ENCODE measurements at regions not wholly inside any gene's neighbourhood (a gene's known extent, or its start where the extent isn't known, plus 50 kb on each side); places are given as distances from the start of the nearest gene placed in this dataset.
"Not testable (repeated sequence)": the region's sequence is repeated elsewhere in the genome, so short reads cannot be mapped to it uniquely, and the experiment has no call there.

DNA sequence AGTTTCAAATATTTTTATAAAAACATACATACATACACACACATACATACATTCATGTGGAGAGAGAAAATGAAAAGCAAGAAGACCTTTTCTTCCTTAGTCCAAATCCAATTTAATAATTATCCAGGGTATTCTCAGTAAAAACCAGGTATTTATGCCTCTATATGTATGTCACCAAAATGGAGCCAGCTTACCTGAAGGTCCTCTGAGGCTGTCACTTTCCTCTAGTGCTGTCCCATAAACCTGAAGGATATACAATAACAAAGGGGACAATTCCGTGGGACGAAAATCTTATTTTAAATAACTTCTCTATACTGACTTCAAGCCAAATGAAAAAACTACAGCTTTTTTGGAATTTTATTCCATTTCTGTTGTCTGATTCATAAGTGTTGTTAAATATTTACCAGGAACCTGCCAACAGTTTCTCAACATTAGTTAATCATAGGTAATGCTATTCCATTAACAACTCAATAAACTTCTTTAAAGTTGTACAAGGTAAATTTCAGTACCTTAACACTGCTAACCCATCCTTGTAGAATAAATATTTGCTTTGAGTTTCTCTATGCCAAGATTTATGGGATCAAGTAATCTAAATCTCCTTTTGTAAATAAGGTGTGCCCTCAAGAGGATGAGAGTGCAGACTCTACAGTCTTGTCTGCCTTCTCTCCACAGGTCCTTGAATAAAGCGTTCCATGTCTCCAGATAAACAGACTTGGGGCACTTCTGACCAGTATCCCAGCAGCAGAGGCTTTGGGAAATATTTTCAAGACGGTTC lies 260.3 kb downstream of the AHR start:
- no peak for FAIRE-seq

DNA sequence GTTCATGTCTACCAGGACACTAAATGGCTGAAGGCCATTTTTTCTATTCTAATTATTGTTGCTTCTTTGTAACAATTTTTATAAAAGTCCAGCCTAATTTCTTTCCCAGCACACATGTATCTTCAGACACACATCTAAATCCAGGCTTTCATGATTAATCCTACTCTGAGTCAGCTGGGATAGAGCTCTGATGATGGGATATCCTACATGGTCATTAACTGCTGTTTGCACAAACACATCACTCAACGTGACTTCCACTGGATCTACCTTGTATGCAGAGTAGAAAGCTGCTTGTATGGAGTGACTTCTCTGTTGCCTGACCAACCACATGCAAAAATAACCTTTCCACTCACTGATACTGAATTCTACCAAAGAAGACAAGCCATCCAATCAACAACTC lies 260.9 kb downstream of the AHR start:
- FAIRE-seq, result no peak

DNA sequence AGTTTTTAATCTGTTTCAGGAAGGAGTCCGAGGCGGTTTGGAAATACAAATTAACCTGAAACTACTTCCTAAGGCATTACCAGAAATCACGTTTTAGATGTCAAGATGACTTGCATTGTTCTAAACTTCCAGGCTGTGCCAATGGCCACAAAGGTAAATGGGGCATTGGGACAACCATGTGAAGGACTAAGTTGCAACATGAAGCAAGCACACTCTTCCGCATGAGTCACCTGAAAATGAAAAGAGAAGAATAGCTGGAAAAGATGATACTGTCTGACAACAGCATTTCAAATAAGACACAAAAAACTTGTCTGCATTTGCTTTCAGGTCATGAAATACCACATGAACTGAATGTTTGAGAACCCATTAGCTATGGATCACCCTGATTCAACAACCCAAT lies 262.1 kb downstream of the AHR start:
- no peak for FAIRE-seq

DNA sequence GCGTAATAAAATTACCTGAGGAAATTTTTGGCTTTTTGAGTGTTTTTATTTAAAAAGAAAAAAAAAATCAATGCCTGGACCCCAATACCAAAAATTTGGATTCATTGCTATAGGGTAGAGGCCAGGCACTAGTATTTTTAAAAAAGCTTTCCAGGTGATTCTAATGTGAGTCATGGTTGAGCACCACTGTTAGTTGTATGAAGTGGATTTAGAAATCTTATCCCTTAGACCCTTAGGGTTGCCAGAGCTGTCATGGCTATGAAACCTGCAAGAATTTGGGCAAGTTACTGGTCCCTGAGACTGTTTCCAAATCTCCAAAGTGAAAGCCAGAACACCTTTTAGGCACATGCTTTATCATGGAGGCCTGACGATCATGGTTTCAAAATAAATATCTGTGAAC lies 262.5 kb downstream of the AHR start:
- no peak for FAIRE-seq

DNA sequence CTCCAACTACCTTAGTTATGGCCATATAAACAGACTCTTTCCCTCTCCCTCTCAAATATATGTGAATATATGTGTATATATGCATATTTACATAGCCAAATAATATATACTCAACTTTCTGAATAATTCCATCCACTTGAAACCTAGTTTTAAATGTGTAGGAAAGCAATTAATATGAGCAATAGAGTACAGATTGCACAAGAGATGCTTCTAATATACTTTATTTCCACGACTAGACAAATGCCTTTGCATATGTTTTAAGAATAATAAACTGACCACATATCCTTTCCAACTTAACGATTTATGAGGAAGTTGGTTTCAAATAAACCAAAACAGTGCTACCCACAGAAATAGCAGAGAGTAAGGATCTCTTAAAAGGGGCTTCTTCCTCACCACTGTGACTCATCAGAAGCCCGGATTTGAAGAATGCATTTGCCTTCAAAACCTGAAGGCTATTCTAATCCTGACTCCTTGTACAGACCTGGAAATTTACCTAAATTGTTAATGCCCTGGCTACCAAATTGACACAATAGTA lies 266.3 kb downstream of the AHR start:
- no peak for FAIRE-seq

DNA sequence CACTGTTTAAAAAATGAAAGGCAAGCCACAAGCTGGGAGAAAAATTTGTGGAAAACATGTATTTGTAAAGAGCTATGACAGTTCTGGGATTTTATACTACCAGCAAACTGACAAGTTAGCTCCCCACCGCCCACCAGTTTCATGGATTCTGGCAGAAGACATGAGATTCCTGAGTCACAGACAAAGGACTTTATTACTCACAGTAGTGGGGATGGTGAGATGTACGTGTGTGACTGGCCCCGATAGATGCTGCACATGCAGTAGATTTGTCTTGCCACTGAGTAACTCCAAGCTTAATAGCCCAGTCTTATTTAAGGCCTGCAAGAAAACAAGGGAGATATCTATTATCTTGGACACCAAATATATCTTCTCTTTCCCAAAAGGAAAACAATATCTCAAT lies 281.7 kb downstream of the AHR start:
- no peak for FAIRE-seq

DNA sequence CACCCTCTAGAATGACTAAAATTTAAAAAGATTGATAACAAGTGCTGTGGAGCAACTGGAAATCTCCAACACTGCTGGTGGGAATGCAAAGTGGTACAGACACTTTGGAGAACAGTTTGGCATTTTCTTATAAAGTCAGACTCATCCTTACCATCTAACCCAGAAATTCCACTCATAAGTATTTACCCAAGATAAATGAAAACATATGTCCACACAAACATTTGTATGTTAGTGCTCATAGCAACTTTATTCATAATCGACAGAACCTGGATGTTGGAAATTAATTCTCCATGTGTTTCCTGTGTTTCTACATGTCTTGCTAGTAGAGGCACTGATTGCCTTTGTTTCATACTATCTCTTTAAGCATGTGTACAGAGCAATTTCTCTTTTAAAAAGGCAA lies 282.4 kb downstream of the AHR start:
- FAIRE-seq, result no peak

DNA sequence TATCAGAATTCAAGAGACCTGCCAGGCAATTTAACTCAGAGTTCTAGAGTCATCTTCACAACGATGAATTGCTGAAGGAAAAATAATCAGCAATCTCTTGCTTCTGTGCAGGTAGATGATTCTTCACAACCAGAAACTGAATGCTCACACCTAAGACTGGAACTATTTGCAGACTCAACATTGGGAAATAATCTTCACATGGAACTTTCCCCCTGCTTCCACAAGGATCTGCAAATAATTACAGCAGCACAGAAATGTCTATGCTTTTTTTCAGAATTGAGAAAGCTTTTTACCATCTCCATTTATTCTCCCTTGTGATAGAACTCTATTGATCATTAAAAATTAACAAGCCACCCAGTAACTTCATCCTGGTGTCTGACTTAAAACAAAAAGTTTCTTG lies 282.8 kb downstream of the AHR start:
- no peak for FAIRE-seq

DNA sequence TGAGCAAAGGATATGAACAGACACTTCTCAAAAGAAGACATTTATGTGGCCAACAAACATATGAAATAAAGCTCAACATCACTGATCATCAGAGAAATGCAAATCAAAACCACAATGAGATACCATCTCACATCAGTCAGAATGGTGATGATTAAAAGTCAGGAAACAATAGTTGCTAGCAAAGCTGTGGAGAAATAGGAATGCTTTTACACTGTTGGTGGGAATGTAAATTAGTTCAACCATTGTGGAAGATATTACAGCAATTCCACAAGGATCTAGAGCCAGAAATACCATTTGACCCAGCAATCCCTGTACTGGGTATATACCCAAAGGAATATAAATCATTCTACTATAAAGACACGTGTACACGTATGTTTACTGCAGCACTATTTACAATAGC lies 284.2 kb downstream of the AHR start:
- FAIRE-seq, result not testable (repeated sequence)

DNA sequence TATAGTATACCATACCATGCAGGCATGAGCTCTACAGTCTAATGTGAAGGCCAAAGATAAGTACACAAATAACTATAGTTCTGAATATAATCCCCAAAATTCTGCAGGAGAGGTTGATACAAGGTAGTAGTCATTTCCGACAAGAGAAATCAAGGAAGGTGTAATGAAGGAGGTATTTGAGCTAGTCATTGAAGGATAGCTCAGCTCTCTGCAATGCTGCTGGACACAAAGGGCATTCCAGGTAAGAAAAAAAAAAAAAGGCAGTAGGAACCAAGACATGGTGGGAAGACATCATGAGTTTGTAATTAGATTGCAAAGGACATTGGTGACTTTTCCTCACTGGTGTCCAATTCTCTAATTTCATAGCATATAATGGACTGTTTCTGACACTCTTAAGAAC lies 285.3 kb downstream of the AHR start:
- FAIRE-seq, result no peak

DNA sequence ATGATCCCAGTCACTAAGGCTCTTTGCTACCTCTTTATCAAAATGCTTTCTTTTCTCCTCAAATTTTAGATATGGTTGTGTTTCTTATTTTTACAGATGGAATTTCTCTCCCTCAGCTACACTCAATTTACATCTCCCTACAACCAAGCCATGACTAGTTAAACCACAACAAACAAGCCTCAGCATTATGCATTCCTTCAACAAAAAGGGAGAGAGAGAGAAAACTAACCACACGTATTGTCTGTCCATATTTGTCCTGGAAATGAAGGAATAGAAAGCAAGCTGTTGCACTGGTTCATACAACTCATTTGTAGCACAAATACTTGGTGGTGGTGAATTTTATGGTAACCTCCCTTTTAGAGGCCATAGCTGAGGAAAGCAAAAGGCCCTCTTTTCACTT lies 286.4 kb downstream of the AHR start:
- no peak for FAIRE-seq

DNA sequence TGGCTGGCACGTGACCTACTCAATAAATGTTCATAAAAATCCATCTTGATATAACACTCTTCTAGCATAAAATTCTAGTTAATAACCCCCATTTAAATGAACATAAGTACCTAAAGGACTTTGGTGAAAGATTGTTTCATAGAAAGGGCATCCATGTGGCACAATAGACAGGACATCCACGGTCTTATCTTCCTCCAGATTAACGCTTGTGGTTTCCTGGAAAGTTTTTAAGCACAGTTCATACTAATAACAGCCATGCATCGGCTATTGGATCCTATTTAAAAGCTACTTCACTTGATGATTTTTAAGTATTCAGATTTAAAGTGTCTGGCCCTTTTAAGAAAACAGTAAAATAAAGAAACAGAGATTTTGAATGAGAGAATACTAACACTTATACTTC lies 288.3 kb downstream of the AHR start:
- FAIRE-seq, result no peak

DNA sequence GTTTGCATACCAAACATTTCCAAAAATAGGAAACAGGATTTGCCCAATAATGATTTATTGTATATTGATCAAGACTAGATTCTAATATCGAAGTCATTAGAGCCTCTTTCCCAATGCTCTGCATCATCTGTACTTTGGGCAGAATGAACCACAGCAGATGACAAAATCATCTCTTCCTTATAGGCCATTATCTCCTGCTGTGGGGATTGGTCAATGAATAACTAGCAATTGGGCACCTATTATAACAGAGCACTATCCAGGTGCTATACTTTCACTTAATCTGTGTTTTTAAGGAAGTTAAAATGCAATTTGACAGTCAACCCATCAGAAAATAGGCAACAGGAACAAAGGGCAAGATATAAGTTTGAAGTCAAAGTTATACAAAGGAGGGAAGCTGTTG lies 290.3 kb downstream of the AHR start:
- no peak for FAIRE-seq

DNA sequence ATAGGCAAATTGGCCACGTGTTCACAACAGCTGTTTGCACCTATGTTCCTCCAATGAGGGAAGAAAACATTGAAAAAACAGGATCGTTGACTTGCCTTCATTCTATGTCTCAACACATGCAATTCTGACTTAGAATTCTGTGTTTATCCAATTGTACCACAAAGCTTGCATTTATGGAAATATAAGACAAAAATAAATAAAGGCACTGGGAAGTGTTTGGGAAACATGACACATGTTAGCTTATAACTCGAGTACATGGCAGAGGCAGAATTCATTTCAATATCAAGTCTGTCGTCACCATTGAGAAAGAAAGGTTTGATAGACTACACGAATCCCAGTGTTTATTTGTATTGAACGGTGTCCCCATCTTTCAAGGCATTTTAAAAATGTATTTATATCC lies 291.2 kb downstream of the AHR start:
- FAIRE-seq, result no peak

DNA sequence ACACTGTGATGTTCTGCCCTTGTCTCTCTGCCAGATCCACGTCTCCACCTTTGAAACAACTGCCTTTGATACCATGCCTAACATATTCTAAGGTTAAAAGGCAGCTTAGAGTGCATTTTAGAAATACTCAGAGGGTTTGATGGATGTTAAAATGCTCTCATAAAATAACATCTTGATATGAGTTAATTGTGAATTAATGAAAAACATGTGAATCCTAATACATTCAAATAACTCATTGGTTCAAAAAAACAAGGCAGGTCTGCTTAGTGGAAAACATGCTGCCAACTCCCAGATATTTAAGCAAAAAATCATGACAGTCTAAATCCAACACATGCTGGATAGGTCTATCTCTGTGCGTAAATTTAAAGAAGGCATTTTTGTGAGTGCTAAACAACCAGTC lies 291.8 kb downstream of the AHR start:
- FAIRE-seq, result no peak

DNA sequence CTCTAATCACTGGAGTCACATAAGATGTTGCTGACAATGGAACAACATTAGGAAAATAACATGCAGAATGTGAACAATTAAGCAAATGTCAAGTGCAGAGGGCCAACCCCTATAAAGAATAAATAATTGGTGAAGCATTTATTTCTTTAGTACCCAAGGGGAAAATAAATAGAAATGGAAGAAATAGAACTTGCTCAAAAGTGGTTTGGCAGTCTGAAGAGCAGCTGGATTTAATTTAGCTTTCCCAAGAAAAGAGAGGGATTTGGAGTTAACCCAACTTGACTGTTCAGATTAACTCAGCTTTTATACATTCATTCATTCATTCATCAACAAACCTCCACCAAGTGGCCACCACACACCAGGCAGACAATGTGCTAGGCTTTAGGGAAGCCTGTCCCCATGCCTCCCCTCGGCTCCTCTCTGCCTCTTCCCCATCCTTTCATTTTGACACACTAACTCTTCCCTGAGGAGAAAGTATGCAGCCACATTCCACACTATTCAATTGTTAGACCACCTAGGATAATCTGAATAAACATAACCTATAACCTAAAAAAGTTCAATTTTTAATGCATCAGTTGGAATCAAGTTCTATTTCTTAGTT lies 295.5 kb downstream of the AHR start:
- peak; percentile 86 for FAIRE-seq

DNA sequence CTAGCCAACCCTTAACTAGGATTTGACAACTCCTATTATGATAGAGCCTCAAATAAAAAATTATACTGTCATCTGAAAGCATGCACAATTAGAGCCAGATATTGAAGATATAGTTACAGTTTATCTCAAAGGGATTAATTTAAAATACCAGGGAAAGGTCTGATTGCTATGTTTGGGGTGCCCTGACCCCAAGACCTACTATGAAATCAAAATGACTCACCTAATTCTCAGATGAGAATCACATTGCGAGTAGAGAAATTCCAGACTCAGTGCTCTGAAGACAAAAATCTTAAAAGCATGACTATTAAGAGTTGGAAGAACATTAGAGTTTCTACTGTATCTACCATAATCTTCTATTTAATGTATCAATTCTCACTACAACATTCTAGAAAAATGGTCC lies 297.1 kb downstream of the AHR start:
- no peak for FAIRE-seq

DNA sequence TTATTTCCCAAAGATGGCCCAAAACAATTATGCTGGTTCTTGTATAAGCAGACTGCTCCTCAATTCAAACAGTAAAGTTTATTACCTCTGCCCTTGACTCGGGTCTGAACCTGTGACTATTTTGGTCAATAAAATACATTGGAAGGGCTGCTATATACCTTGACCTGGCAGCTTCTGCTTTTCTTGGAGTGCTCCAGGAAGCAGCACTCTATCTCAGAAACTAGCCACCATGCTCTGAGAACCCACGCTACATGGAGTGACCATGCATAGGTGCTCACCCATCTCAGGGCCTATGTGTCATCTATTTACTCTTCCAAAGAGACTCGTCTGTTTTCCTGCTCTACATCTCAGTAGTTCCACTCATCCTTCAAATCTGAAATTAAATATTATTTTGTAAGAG lies 299.9 kb downstream of the AHR start:
- no peak for FAIRE-seq

DNA sequence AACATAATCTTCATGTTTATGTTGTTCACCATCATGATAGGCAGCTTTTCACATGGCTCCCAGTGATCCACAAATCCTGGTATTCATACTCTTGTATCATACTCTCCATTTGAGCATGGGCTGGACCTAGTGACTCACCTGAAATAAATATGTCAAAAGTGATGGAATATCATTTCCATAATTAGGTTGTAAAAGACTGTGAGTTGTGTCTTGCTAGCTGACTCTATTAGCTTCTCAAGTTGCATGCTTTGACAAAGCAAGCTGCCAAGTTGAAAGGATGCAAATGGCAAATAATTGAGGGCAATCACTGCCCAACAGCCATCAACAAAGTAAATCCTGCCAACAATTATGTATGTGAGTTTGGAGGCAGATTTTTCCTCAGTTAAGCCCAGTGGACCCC lies 300.4 kb downstream of the AHR start:
- FAIRE-seq, result no peak

DNA sequence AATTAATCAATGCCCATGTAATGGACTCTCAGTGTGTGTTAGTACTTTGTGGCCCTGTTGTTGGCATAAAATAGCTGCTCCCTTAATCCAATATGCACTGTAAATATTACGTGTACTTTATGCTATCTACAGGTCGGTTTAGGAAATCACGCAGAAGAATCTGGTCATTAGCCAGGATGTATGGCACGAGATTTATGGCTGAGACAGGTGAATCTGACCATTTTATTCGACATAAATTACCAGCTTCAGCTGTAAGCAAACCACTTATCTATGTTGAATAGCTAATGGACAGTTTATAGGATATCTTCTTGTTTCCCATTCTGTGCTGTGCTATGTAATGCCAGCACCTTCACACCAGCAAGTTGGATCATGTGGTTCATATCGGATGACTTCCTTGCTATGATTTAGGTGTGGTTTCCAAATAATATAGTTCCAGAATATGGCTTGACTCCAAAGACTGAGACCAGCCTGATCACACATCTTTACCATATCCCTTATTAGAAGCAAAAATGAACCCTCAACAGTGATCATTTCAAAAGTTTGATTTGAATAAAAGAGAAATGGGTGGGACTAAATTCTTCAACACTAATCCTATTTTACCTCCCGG lies 301.4 kb downstream of the AHR start:
- FAIRE-seq, result no peak

DNA sequence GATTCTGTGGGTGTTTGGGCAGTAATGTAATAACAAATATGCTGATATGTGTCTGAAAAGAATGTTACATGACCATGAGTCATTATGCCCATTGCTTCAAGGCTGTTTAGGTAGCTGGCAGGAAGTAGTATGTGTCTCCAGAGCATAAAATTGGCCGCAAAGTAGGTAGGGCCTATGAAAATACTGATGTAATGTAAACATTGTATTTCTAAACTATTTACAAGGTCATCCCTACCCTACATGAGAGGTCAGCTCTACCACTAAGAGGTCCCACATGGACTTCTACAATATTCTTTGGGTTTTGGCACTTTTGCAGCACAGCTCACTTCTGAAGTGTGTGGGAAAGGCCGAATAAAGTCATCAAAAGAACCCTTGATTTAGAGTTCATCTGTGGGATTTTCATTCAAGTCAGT lies 301.9 kb downstream of the AHR start:
- FAIRE-seq, result no peak

DNA sequence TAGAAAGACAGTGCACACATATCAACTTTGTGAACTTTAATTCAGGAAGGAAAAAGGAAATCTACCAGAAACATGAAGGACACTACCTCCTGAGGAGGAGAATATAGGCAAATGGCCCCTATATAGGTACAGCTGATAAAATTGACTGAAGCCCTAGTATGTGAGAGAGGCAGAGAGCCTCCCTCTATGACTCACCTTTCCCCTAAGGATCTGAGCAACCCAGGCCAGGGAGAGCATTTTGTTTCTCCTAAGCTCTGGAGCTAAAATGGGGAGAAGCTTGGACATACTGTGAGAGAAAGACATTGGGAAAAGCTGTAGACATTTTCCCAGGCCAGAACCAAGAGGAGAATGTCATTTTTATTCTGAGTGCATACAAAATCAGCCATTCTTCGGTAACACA lies 303.5 kb downstream of the AHR start:
- no peak for FAIRE-seq

DNA sequence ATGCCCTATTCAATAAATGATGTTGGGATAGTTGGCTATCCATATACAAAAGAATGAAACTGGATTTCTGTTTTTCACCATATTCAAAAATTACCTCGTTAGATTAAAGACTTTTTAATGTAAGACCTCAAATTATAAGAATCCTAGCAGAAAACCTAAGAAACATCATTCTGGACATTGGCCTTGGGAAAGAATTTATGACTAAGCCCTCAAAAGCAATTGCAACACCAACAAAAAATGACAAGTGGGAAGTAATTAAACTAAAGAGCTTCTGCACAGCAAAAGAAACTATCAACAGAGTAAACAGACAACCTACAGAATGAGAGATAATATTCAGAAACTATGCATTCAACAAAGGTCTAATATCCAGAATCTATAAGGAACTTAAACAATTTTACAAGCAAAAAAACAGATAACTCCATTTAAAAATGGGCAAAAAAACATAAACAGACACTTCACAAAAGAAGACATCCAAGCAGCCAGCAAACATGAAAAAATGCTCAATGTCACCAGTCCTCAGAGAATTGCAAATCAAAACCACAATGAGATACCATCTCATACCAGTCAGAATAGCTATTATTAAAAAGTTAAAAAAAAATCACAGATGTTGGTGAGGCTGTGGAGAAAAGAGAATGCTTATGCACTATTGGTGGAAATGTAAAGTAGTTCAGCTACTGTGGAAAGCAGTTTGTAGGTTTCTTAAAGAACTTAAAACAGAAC lies 309.8 kb downstream of the AHR start:
- no peak for FAIRE-seq

DNA sequence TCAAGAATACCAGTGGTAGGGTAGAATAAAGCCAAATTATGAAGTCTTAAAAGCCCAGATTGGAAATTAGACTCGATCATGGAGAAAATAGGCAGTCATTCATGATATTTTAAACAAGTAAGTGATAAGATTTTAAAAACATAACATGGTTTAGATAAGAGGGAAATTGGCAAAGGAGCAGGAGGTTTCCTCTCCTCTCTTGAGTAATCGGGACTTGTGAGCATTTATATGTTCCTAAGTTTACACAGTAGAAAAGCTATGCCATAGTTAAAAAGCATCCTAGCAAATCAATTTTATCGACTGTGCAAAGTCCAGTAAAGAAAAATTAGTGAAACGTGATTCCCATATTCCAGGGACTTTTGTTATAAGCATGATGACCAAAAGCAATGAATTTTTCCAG lies 313.2 kb downstream of the AHR start:
- FAIRE-seq, result no peak

Measured in endometrium (tissue), 2 donors.